ENCODE measurements at regions not wholly inside any gene's neighbourhood (a gene's known extent, or its start where the extent isn't known, plus 50 kb on each side); places are given as distances from the start of the nearest gene placed in this dataset.

- no peak for DNase-seq (ENCODE audit: low spot score in 2 of 2)
- Histone ChIP-seq H3K4me1 (no peaks in the 10 kb centered on the region), H3K27me3 (no peaks in the 10 kb centered on the region), H3K36me3 (no peaks in the 10 kb centered on the region), H3K27ac (no peak overlapping the region), H3K4me3 (no peak overlapping the region), H3K9me3 (no peaks in the 10 kb centered on the region)
- 71% methylated on average over 2 of the region's 2 CpGs for WGBS
- TF ChIP-seq POLR2AphosphoS5 (IDR thresholded peaks at IDR 0.05) (no peak), EP300 (IDR thresholded peaks at IDR 0.05) (no peak), CTCF (IDR thresholded peaks at IDR 0.05) (no peak), POLR2A (IDR thresholded peaks at IDR 0.05) (no peak)
Measured at GRCh38 chr16:48949636-48950035, 332.0 kb downstream of the CBLN1 start.

GRCh38 chr16:48948911-48949310 lies 332.7 kb downstream of the CBLN1 start:
- TF ChIP-seq POLR2AphosphoS5 (IDR thresholded peaks at IDR 0.05) (no peak), POLR2A (IDR thresholded peaks at IDR 0.05) (no peak), CTCF (IDR thresholded peaks at IDR 0.05) (no peak), EP300 (IDR thresholded peaks at IDR 0.05) (no peak)
- Histone ChIP-seq H3K4me1 (no peaks in the 10 kb centered on the region), H3K36me3 (no peaks in the 10 kb centered on the region), H3K4me3 (no peak overlapping the region), H3K27me3 (no peaks in the 10 kb centered on the region), H3K27ac (no peak overlapping the region), H3K9me3 (no peaks in the 10 kb centered on the region)
- WGBS: 86% methylated on average over 3 of the region's 3 CpGs
- DNase-seq (ENCODE audit: low spot score in 2 of 2): no peak

- H3K4me3 ChIP-seq: no peak overlapping the region
- TF ChIP-seq CTCF (IDR thresholded peaks at IDR 0.05) (no peak), POLR2A (IDR thresholded peaks at IDR 0.05) (no peak), POLR2AphosphoS5 (IDR thresholded peaks at IDR 0.05) (no peak), EP300 (IDR thresholded peaks at IDR 0.05) (no peak)
- no peaks in the 10 kb centered on the region for H3K27me3 ChIP-seq
- WGBS: 6% methylated on average over 3 of the region's 3 CpGs
- H3K36me3 ChIP-seq: no peaks in the 10 kb centered on the region
- no peak overlapping the region for H3K27ac ChIP-seq
- no peaks in the 10 kb centered on the region for H3K4me1 ChIP-seq
- DNase-seq (ENCODE audit: low spot score in 2 of 2): no peak
- no peaks in the 10 kb centered on the region for H3K9me3 ChIP-seq
Measured at GRCh38 chr16:48947371-48947713, 334.3 kb downstream of the CBLN1 start.

GRCh38 chr16:48946686-48947370 lies 334.8 kb downstream of the CBLN1 start:
- WGBS: 27% methylated on average over 6 of the region's 6 CpGs
- Histone ChIP-seq H3K27ac (no peak overlapping the region), H3K9me3 (no peaks in the 10 kb centered on the region), H3K27me3 (no peaks in the 10 kb centered on the region), H3K4me3 (no peak overlapping the region), H3K36me3 (no peaks in the 10 kb centered on the region), H3K4me1 (no peaks in the 10 kb centered on the region)
- DNase-seq (ENCODE audit: low spot score in 2 of 2): no peak
- no peak for TF ChIP-seq CTCF (IDR thresholded peaks at IDR 0.05)
- TF ChIP-seq POLR2AphosphoS5 (IDR thresholded peaks at IDR 0.05): no peak
- TF ChIP-seq EP300 (IDR thresholded peaks at IDR 0.05): no peak
- TF ChIP-seq POLR2A (IDR thresholded peaks at IDR 0.05): no peak

- Histone ChIP-seq H3K4me3 (no peak overlapping the region), H3K4me1 (no peaks in the 10 kb centered on the region), H3K9me3 (no peaks in the 10 kb centered on the region), H3K27me3 (no peaks in the 10 kb centered on the region), H3K27ac (no peak overlapping the region), H3K36me3 (no peaks in the 10 kb centered on the region)
- TF ChIP-seq EP300 (IDR thresholded peaks at IDR 0.05) (no peak), CTCF (IDR thresholded peaks at IDR 0.05) (no peak), POLR2A (IDR thresholded peaks at IDR 0.05) (no peak), POLR2AphosphoS5 (IDR thresholded peaks at IDR 0.05) (no peak)
- DNase-seq (ENCODE audit: low spot score in 2 of 2): no peak
- 70% methylated on average over 3 of the region's 3 CpGs for WGBS
Measured at GRCh38 chr16:48942996-48943395, 333.0 kb upstream of the N4BP1 start.

Data from suprapubic skin (tissue), 4 donors.